Nucleus accumbens (tissue), 56 donors: ENCODE measurements at regions not wholly inside any gene's neighbourhood (a gene's known extent, or its start where the extent isn't known, plus 50 kb on each side); places are given as distances from the start of the nearest gene placed in this dataset.
"Not testable (repeated sequence)": the region's sequence is repeated elsewhere in the genome, so short reads cannot be mapped to it uniquely, and the experiment has no call there.

Experiments used
- DNase-seq, 56 donors: peaks; one replicate each; lab custom pipeline; 2025; lab: John Stamatoyannopoulos, UW

DNA sequence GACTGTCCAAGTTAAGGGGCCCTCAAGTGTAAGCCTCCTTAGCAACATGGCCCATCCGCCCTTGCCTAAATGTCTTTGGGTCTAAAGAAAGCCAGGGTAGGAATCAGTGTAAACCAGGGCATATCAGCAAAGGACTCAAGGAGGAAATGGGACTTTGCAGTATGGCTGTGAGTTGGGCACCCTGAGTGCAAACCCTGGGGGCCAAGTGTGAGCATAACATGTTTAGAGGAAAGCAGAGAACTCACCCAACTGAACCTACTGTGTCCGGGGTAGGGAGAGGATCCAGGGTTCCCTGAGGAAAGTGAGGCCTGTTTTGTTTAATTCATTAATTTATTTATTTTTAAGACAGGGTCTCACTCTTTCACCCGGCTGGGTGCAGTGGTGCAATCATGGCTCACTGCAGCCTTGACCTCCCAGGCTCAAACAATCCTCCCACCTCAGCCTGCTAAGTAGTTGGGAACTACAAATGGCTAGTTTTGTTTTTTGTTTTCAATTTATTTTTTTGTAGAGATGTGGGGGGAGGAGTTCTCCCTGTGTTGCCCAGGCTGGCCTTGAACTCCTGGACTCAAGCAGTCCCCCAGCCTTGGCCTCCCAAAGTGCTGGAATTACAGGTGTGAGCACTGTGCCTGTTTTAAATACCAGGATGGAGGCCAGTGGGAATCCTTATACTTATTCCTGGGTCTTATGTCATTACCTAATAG, 51.0 kb upstream of the ACTR3 start:
- no peak for DNase-seq

DNA sequence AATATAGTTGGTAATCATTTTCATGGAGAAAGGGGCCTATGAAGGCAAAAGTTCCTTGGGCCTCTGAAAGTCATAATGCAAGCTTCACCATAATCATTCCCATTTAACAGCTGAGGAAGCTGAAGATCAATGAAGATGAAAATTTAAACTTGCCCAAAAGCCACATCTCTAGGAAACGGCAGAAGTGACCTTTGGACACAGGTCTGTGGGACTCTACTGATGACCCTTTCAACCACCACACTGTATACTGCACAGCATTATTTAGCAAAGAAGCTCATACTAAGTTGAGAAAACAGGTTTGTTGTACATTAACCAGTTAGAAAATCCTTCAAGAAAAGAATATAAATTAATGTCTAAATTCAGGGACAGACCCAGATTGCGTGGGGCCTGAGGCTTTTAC, 51.6 kb upstream of the ACTR3 start:
- no peak for DNase-seq

DNA sequence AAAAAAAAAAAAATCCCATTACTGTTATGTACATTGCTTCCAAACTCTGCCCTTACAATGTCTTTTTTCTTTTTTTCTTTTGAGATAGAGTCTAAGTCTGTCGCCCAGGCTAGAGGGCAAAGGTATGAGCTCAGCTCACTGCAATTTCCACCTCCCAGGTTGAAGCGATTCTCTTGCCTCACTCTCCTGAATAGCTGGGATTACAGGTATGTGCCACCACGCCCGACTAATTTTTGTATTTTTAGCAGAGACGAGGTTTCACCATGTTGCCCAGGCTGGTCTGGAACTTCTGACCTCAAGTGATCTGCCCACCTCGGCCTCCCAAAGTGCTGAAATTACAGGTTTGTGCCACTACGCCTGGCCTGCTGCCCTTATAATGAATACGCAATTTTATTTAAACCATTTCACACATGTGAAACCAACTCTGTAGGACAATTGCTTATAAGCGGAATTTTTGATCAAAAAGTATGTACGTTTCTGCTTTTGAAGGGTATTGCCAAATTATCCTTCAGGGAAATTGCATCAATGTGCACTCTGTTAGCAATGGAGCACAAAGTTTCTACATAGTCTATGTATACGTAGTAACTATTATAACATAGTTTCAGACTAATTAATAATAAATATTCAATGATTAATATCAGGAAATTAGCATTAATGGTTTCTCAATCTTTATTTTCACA, 55.7 kb upstream of the ACTR3 start:
- DNase-seq, result no peak

DNA sequence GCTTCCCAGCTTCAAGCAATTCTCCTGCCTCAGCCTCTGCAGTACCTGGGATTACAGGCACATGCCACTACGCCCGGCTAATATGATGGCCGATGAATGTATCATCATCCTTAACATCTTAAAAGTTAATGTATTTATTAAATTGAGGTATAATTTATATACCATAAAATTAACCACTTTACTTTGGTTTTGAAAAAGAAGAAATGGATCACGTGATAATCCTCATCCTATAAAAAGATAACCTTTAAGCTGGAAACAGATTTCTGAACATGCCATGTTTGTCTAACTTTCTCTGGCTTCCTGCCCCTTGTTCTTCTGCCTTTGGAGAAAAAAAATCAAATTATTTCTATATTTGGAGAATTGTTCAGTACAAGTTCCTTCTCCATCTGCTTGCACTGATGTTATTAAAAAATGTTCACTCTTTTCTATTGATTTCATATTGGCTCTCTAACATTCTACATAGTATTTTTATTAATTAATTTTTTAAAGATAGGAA, 57.0 kb upstream of the ACTR3 start:
- no peak for DNase-seq

DNA sequence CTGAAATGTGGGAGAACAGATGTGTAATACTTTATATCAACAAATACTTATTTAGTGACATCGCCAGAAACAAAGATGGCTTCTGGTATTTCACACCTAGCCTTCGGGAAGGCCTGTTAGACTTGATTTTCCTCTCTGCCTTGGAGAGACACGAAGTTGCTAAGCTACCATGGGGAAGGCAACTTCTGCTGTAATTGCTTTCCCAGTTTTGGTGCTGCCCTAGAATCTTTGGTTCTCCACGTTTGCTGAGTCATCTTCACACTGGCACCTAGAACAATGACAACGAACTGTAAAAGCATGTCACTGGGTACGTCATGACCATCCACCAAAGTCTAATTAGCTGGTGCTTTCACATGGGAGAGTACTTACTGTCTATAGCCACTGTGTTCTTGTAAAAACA, 58.7 kb upstream of the ACTR3 start:
- DNase-seq, result peak in 10 of 56 donors; percentile 1 to 67 (median 8)

DNA sequence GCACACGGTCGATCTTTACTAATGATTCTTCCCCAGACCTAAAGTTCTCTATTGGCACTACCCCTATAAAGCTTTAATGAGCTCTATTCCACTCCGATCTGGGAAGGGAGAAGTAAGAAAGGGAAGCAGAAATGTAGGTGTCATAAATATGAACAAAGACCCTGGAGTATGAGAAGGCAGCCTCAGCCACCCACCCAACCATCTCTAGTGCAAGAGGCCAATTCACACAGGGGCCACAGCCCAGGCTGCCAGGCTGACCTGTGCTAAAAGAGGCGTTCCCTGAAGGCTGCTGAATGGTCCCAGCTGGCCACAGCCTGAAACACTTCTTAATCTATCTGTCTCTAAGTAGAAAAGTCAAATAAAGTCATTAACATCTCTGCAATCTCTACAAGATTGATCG, 60.1 kb upstream of the ACTR3 start:
- DNase-seq, result no peak

DNA sequence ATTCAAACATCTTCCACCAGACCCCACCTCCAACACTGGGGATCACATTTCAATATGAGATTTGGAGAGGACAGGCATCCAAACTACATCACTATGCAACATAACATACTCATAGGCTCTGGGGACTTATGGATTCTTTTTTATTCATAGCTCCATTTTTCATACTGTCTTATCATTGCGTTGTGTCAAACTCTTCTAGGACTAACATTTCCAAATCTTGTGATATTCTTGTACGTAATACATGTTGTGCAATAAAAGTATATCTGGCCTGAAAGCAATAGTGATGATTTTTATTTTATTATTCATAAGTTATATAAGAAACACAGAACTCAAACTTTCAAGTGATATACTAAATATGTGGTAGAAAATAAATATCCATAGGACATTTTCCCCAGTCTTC, 60.6 kb upstream of the ACTR3 start:
- no peak for DNase-seq

DNA sequence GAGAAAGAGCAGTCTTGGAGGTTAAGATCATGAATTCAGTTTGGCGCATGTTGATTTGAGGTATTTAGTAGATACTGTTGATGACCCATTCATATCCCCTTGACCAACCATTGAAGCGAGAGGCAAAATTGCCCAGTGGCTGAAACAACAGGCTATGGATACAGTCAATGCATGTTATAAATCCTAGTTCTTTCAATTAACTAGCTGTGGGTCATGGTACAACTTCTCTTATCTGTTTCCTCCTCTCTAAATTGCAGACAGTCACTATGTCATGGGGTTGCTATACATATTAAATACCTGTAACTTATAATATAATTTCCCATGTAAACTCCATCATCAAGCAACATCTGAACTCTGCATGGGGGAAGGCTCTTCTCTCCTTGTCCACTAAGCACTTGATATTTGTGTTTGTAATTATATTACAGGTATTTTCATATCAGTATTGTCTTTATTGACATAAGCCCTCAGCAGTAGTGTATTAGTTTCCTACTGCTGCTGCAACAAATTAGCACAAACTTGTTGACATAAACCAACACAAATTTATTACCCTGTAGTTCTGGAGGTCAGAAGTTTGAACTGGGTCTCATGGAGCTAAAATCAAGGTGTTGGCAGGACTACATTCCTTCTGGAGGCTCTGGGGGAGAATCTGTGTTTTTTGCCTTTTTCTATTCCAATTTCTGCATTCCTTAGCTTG, 61.7 kb upstream of the ACTR3 start:
- no peak for DNase-seq

DNA sequence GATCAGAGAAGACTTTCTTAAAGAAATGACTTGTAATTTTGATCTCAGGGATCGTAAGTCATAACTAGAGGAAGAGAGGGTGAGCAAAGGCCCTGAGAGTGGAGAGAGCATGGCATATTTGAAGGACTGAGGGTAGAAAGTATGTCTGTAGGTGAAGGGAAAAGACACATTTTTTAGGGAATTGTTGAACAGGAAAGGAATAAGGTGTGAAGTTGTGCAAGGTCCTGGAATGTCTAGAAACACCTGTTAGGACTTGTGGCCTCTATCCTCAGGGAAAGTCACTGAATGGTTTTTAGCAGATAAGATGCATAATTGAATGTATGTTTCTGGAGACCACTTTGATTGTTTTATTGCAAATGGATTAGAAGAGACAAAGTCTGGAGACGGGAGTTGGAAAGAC, 62.5 kb upstream of the ACTR3 start:
- no peak for DNase-seq

DNA sequence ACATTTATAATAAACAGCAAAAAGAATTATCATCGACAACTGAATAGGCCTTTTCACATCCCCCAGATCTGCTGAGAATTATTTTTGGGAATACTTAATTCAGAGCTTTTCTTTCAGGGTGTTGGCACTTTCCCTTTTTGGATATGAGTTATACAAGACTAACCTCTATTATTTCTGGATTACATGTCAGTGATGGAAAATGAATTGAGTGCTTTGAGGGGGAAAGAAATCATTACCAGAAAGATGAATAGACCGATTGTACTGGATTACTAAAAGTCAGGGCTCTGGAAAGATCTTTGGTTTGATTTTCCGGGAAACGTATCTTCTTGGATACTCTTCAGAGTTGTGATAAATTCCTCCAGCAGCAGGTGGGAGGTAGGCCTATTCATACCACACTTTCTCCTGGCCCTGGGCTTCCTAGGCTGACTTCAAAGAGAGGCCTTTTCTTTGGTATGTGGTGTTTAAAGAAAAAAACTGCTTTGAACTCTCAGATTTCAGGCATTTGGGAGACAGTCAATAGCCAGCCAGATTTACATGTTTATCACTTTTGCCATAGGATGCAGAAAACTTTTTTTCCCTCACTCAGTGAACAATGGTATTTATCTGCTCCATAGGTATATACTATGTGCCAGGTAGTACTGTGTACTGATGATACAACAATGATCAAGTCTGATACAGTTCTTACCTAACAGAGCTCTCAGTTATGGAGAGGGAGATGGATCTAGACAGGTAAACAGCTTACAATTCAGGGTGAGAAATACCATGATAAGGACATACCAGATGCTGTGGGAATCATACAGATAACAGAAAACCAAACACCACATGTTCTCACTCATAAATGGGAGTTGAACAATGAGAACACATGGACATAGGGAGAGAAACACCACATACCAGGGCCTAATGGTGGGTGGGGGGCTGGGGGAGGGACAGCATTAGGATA, 63.3 kb upstream of the ACTR3 start:
- no peak for DNase-seq

DNA sequence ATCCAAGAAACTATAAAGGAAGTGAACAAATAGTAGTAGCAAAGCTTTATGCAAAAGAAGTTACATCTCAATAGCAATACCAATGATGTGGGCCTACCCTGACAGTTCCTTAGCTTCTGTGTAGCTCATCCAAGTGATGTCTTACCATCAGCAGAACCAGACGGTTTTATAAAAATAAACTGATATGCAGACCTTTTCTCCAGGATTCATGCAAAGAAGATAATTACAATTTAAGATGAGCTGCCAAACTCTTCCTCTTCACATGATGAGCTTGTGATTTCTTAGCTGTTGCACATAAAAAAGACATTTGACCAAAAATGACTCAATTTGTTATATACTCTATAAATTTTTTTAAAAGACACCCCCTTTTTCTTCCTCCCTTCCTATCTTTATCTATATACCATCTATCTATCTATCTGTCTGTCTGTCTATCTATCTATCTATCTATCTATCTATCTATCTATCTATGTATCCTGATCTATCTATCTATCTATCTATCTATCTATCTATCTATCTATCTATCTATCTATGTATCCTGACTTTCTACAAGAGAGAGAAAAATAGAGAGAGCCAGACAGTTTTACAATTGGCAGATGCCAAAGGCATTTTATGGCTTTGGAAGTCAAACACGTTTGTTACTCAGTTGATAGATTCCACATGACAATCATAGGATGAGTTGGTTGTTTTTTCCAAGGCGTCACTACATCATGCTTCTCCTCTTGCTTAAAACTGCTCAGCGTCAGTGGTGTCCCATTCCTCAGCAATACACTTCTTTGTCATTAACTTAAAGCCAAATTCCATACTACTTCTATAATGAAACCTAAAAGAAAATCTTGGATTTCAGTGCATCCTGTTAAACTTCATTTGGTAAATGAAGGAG, 65.9 kb upstream of the ACTR3 start:
- DNase-seq, result peak in 1 of 56 donors; percentile 1

DNA sequence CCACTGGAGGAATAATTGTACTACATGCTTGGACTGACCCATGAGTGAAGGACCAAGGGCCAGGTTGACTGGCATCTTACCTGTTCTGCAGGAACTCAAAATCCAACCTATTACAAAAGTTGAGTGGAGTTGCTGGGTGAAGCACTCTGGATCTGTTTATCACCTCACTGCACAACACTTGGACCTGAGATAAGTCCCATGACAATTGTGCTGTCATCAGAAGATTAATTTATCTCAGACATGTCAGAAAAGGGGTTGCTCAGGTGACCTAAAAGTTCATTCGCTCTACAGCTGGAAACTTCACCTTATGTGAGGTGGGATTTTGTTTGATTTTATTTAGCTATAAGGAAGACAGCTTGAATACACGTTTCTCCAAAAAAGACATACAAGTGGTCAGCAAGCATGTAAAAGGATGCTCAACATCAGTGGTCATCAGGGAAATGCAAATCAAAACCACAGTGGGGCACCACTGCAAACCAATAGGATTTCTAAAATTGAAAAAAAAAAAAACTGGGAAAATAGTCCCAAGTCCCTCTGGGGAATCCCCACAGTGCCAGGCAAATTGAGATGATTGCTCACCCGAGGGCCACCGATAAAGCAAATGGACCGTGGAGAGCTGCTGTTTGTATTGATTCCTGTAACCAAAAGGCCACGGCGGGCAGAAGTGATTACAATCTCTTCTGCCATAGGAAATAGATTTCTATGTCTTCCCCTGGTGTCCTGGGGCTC, 65.8 kb upstream of the SLC35F5 start:
- no peak for DNase-seq

DNA sequence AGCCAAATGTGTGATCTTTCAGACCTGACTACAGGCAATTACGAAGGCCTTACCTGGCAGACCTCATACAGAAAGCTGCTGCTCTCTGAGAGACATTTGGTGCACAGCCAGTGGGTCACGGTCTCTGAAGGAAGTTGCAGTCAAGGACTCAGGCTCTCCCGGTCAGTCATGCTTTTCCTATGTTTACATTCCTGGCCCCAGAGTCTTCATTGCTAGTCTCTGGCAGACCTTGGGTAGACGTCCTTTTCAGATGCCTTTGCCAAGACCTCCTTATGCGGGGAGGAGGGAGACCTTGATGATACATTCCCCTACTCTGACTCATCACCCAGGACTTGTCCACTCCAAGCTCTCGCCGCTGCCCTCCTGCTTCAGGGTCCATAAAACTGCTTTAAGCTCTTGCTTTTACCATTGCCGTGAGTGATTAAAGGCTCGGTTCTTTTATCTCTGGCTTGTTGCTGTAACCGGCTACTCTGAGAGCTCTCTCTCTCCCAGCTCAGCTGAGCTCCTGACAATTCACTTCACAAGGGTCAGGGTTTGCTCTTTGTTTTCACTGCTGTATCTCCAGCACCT, 62.0 kb upstream of the SLC35F5 start:
- peak in 1 of 56 donors; percentile 6 for DNase-seq

DNA sequence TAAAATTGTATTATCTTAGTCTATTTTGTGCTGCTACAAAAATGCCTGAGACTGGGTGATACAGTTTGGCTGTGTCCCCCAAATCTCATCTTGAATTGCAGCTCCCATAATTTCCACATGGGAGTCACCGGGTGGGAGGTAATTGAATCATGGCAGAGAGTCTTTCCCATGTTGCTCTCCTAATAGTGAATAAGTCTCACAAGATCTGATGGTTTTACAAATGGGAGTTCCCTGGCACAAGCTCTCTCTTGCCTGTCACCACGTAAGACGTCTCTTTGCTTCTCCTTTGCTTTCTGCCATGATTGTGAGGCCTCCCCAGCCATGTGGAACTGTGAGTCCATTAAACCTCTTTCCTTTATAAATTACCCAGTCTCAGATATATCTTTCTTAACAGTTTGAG, 57.0 kb upstream of the SLC35F5 start:
- not testable (repeated sequence) for DNase-seq

DNA sequence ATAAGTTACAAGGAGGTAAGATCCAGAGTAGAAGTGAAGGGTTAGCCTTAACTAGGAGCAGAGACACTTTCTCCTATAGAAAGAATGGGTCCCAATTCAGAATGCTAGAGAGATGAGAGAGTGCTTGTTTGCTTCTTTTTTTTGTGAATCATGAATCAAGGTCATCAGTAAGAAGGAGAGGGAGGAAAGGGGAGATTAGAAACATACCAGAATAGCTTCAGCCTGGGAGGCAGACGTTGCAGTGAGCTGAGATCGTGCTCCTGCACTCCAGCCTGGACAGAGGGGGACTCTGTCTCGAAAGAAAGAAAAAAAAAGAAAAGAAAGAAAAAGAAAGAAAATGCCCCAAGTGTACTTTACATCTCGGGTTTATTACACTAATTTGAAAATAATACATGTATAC, 55.8 kb upstream of the SLC35F5 start:
- DNase-seq, result no peak

DNA sequence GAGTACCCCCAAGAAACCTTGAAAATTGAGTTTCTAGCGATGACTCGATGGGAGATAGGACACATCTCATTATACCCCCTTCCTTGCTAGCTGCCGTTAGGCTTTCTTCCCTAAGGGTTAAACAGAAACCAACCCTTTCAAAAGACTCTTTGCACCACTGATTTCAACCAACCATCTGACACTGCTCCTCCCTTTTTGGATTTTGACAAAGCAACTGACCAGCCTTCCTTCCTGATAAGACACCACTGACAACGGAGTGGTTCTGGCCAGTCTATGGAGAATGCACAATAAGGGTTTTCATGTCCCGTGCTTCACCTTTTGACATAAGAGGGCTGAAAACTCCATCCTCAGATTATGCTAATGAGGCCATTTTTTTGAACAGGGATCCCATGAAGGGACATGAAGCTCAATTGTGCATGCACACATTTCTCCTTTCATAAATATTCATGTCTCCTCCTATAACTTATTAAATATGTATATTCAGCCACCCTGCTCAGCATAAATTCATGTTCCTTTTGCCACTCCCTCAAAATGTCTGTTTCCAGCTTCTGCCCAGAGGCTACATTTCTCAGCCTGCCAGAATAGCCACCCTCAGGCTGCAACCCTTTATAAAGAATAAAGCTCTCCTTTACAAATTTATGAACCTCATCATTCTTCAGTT, 52.8 kb upstream of the SLC35F5 start:
- no peak for DNase-seq

DNA sequence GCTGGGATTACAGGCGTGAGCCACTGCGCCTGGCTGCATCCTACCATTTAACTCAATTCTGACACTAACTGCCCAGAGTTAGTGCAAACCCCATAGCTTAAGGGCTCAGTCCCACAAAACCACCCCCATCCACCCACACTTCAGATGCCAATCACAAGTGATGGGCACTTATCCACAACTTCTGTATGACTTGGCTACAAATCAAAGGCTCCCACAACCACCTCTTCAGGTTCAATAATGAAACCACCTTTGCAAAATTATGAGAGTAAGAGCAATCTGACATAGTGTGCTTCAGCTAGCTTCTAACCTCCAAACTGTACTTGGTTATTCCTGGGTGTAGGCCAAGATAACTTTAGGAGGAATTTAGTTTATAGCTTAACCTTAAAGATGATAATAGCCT, 51.3 kb upstream of the SLC35F5 start:
- no peak for DNase-seq
